ENCODE measurements at regions not wholly inside any gene's neighbourhood (a gene's known extent, or its start where the extent isn't known, plus 50 kb on each side); places are given as distances from the start of the nearest gene placed in this dataset.

DNA sequence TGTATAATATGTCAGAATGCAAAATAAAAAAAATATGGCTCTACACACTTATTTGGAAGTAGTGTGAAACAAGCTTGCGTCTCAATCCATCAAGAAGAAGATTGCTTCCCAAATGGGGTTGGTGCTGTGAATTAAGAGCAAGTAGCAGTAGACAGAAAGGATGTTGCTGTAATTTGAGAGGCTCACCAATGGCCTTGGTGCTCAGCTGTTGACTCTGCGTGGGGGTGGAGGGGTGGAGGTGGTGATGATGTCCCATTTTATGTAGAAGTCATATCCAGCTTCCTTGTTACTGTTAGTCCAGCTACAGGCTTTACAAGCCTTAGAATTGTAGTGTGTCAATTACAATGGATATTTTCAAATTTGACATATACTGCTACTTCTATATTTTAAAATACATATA, 223.4 kb upstream of the RND3 start:
- Histone ChIP-seq H3K27me3 (replicated peaks; ENCODE audit: control insufficient read depth, insufficient read depth, low read length) (no peaks in the 10 kb centered on the region), H3K36me3 (ENCODE audit: control insufficient read depth, insufficient read depth, low read length) (no peaks in the 10 kb centered on the region), H3K4me3 (replicated peaks; ENCODE audit: low read depth, low read length) (no peak overlapping the region)
- DNase-seq (ENCODE audit: extremely low read depth, insufficient read length): no peak
- TF ChIP-seq, protein P1, sequence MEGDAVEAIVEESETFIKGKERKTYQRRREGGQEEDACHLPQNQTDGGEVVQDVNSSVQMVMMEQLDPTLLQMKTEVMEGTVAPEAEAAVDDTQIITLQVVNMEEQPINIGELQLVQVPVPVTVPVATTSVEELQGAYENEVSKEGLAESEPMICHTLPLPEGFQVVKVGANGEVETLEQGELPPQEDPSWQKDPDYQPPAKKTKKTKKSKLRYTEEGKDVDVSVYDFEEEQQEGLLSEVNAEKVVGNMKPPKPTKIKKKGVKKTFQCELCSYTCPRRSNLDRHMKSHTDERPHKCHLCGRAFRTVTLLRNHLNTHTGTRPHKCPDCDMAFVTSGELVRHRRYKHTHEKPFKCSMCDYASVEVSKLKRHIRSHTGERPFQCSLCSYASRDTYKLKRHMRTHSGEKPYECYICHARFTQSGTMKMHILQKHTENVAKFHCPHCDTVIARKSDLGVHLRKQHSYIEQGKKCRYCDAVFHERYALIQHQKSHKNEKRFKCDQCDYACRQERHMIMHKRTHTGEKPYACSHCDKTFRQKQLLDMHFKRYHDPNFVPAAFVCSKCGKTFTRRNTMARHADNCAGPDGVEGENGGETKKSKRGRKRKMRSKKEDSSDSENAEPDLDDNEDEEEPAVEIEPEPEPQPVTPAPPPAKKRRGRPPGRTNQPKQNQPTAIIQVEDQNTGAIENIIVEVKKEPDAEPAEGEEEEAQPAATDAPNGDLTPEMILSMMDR (IDR thresholded peaks at IDR 0.05; ENCODE audit: insufficient read depth, low read length, poor library complexity, severe bottlenecking): no peak

DNA sequence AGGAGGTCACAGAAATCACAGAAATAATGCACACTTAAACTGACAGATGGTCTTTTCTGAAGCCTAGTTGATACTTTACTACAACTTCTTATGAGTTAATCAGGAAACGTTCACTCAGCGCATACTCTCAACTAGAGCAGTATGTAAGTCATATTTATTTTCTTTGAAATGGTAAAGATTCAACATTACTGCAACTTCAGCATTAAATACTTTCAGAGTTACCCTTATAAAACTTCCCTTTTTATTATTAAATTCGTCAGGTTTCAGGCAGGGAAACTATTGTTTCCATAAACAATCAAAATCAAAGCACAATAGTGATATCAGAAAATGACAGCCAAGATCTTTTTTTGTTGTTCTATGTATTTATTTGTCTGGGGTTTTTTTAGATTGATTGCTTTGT, 222.6 kb upstream of the RND3 start:
- no peak overlapping the region for H3K4me3 ChIP-seq (replicated peaks; ENCODE audit: low read depth, low read length)
- no peaks in the 10 kb centered on the region for H3K36me3 ChIP-seq (ENCODE audit: control insufficient read depth, insufficient read depth, low read length)
- TF ChIP-seq, protein P1 (IDR thresholded peaks at IDR 0.05; ENCODE audit: insufficient read depth, low read length, poor library complexity, severe bottlenecking): no peak
- H3K27me3 ChIP-seq (replicated peaks; ENCODE audit: control insufficient read depth, insufficient read depth, low read length): no peaks in the 10 kb centered on the region
- DNase-seq (ENCODE audit: extremely low read depth, insufficient read length): no peak

DNA sequence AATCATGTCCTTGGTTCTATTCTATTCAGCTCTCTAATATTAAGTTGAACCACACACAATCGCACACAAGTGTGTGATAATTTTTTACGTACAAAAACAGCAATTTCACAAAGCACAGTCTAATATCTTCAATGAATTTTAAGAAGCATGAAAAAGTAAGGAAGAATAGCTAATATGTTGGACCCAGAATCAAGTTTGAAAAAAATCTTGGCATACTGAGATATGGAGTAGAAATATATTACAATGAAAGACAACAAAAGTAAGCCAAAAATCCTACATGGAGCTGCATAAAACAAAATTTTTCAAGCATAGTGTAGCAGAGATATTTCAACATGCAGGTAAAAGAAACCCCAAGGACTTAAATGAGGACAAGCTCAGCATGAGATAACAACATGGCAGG, 219.1 kb upstream of the RND3 start:
- H3K27me3 ChIP-seq (replicated peaks; ENCODE audit: control insufficient read depth, insufficient read depth, low read length): no peaks in the 10 kb centered on the region
- TF ChIP-seq, protein P1 (IDR thresholded peaks at IDR 0.05; ENCODE audit: insufficient read depth, low read length, poor library complexity, severe bottlenecking): no peak
- no peak for DNase-seq (ENCODE audit: extremely low read depth, insufficient read length)

DNA sequence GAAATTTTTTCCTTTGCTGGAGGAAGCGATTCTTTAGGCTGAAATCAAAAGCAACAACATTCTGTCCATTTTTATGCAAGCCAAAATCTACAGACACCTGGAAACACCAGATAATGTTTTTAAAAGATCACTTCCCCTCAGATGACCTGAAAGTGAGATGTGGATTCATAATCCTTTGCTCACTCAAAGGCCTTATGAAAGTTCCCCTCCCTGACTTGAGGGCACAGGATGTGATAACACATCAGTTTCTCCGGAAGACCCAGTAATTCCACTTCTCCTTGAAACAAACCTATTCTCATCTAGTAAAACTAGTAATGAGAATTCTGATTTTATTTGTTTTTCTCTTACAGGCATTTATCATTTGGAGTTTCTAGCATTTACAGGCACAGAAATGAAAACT, 218.3 kb upstream of the RND3 start:
- no peaks in the 10 kb centered on the region for H3K36me3 ChIP-seq (ENCODE audit: control insufficient read depth, insufficient read depth, low read length)
- TF ChIP-seq, protein P1 (IDR thresholded peaks at IDR 0.05; ENCODE audit: insufficient read depth, low read length, poor library complexity, severe bottlenecking): no peak
- H3K27me3 ChIP-seq (replicated peaks; ENCODE audit: control insufficient read depth, insufficient read depth, low read length): no peaks in the 10 kb centered on the region
- DNase-seq (ENCODE audit: extremely low read depth, insufficient read length): no peak
- no peak overlapping the region for H3K4me3 ChIP-seq (replicated peaks; ENCODE audit: low read depth, low read length)

More for the DNA sequence above, 219.1 kb upstream of the RND3 start:
- Histone ChIP-seq H3K36me3 (ENCODE audit: control insufficient read depth, insufficient read depth, low read length) (no peaks in the 10 kb centered on the region), H3K4me3 (replicated peaks; ENCODE audit: low read depth, low read length) (no peak overlapping the region)

DNA sequence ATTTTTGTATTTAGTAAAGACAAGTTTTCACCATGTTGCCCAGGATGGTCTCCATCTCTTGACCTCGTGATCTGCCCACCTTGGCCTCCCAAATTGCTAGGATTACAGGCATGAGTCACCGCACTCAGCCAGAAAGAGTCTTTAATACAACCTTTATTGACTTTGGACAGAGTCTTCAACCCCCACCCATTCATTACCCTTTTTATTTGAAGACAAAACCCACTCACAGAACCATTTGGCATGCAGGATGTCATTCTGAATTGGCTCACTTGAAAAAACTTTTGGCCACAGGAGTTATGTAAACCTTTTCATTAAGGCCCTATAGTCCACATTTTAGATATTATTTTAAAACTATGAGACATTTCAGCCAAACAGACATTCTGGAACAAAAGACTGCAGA, 217.9 kb upstream of the RND3 start:
- H3K27me3 ChIP-seq (replicated peaks; ENCODE audit: control insufficient read depth, insufficient read depth, low read length): no peaks in the 10 kb centered on the region
- TF ChIP-seq, protein P1 (IDR thresholded peaks at IDR 0.05; ENCODE audit: insufficient read depth, low read length, poor library complexity, severe bottlenecking): no peak

DNA sequence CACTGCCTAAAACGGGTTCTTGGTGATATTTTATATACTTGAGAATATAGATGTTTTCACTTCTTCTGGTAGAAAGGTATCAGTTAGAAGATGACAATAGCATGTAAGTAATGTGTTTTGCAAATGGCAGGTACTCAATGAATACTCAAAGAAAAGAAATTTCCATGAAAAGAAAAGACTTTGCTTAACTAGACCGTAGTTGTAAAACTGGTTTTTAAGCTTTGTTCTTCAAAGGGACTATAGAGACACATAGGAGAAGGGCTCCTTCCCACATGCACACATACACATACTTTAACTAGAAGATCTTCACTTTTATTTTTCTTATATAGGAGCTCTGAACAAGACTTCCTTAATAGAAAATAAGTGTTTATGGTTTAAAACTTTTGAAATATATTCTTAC, 215.3 kb upstream of the RND3 start:
- no peak for DNase-seq (ENCODE audit: extremely low read depth, insufficient read length)
- Histone ChIP-seq H3K36me3 (ENCODE audit: control insufficient read depth, insufficient read depth, low read length) (no peaks in the 10 kb centered on the region), H3K27me3 (replicated peaks; ENCODE audit: control insufficient read depth, insufficient read depth, low read length) (no peaks in the 10 kb centered on the region), H3K4me3 (replicated peaks; ENCODE audit: low read depth, low read length) (no peak overlapping the region)
- TF ChIP-seq, protein P1 (IDR thresholded peaks at IDR 0.05; ENCODE audit: insufficient read depth, low read length, poor library complexity, severe bottlenecking): no peak

More for the DNA sequence above, 217.9 kb upstream of the RND3 start:
- Histone ChIP-seq H3K36me3 (ENCODE audit: control insufficient read depth, insufficient read depth, low read length) (no peaks in the 10 kb centered on the region), H3K4me3 (replicated peaks; ENCODE audit: low read depth, low read length) (no peak overlapping the region)
- no peak for DNase-seq (ENCODE audit: extremely low read depth, insufficient read length)

Data from GM06990 (cell line).